Brain pericyte (primary cell): ENCODE measurements at regions not wholly inside any gene's neighbourhood (a gene's known extent, or its start where the extent isn't known, plus 50 kb on each side); places are given as distances from the start of the nearest gene placed in this dataset.

Experiments used
- DNase-seq: peaks from one replicate; pipeline ENCODE4 v3.0.0-alpha.2; 2012; ENCODE audit warnings: low read depth, low spot score

DNA sequence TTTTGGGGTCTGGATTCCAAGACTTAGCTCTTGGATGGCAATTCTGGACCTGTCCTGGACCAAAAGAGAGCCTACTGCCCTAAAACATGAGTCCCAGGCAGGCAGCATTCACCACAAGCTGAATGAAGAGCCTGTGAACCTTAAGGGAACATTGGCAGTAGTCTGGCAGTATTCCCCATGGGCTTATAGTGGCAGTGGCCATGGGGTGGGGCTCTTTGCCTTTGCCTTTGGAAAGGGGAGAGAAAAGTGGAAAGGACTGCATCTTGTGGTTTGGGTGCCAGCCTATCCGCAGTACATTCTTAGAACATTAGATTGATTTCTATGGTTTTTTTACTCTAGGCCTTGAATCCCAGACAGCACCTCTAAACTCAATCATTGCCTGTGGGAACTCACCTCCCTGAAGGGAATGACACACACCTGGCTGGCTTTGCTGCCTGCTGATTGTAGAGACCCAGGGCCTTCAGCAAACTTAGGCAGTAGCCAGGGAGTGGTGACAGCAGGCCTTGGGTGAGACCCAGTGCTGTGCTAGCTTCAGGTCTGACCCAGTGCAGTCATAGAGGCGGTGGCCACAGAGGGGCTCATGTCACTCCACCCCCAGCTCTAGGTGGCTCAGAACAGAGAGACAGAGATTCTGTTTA lies 216.3 kb downstream of the CETN3 start:
- no peak for DNase-seq

DNA sequence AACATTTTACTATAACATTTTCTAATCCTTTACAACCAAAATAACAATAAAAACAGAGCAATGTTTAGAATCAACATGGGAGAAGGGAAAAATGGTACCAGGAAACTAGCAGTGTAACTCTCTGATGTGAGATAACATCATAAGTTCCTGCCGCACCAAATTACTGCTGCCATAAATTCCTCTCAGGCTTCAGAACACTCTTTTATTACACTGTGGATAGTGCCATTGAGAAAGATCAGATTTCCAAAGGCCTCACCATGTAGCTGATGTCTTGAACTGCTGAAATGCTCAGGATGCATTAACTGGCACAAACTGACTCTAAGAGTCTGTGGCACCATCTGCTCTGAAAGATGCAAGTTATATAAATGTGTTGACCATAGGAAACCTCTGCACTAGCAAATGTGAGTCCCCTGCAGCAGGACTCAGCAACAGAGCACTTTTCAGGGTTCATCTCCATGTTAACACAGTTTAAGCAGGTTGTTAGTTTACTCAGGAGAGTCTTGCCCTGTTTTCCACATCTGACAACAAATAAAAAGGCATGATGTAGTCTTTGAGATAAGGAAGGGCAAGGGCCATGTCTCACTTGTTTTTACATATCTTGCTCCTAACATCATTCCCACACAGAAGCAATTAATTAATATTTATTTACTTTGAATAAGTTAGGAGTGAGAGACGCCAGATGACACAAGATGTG lies 218.1 kb downstream of the CETN3 start:
- DNase-seq: no peak

DNA sequence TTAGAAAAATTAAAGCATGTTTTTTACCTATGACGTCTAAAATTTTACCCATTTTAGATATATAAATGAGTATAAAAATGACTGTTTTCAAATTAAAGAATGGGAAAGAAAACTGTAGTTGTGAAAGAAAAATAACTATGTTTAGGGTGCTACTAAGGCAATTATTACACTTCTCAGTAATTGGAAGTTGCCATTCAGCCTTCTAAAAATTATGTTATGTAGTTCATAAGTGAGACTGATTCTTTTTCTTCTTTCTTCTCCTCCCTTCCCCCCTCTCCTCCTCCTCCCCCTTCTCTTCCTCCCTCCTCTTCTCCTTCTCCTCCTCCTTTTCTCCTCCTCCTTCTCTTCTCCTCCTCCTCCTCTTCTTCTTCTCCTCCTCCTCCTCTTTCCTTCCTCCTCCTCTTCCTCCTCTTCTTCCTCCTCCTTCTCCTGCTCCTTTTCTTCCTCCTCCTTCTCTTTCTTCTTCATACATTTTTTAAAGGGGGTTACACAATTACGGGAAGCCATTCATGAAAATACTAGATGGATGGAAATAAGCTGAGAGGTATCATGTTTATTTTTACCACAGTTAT lies 223.6 kb downstream of the CETN3 start:
- DNase-seq: no peak

DNA sequence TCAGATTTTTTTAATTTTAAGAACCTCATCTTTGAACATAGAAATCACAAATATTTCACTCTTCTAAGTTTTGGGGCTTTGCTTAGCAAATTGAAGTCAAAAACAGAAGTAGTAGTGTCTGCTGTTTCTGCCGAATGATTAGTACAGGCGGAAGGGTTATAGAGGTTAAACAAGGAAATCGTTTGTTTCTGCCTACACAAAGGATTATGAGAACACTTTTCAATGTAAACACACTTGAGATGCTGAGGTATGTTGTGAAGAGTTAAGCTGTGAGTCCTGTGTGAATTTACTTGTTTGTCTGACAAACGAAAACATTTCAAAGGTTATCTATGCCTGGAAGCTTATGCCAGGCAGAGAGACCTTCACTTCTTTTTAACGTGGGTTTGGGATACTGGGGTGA lies 224.8 kb downstream of the CETN3 start:
- DNase-seq: no peak

DNA sequence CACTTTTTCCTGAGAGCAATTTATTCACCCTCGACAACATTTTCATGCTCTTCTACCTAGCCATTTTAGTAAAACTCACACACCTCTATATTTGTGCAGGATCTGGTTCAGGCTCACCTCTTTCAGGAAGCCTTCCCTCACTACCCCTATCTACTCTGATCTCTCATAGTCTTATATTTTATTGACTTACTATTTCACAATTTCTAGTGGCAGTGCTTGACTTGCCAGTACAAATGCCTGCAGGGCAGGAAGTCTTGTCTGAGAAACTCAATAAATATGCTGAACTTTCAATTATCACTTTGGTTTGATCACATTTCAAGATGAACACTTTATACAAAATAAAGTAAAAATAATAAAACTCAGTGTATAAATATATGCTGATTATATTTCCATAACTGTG lies 226.8 kb downstream of the CETN3 start:
- no peak for DNase-seq

DNA sequence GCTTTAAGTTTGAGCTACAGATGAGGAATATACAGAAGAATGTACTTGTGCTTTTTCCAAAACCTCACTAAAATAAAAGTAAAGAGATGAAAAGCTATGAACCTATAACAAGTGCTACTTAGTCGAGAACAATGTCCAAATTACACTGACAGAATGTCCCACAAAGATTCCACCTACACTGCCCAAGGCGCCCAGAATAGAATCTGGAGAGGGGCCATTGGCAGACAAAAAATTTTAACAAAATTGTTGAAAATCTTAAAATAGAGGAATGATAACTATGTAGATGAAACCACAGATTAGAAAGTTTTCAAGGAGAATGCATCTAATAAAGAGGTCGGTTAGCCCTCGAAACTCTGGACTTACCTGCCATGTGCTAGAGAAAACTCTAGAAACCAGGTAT lies 235.3 kb downstream of the CETN3 start:
- no peak for DNase-seq

DNA sequence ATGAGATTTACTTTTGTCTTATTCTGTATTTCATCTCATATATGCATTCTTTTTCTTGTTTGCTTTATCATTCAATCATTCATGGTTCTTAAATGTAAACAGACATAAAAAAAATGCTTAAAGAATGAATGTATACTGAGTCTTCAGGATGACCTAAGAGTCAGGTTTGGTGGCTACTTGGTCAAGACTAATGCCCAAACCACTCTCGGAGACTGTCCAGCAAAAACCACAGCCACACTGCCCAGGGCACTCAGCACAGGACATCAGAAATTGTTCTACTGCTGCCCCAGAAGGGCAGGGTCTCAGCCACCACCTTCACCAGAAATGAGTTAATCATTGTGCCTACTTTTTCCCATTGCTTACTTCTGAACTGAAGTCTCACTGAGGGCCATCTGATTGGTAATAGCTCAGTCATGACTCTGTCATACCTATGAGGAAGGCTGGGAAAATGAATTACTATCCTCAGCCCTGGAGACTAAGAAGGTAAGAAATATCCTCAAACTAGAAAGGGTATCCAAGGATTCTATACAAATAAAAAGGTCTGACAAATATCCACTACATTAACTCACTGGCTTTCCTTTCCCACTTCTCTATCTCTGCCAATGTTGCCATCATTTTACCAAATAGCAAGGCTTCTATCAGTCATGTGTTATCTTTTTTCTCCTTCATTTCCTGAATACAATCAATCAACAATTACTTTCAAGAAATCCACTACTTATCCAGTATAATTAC lies 236.1 kb downstream of the CETN3 start:
- no peak for DNase-seq

DNA sequence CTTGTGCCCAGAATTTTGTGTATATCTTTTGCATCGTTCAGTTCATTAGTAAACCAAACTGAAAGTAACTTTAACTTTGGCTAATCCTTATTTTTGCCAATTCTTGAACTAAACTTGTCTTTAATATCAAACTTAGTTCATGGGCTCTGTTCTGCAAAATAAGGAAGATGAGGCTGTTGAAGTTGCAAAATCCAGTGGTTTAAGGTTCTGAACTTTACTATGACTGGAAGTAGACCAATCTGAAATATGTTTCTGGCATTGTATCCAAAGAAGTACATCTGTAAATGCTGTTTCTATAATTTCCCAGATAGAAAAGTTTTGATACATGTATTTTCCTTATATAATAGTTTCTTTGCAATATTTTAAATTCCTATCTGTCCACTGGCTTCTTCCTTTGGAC lies 238.1 kb downstream of the CETN3 start:
- no peak for DNase-seq

DNA sequence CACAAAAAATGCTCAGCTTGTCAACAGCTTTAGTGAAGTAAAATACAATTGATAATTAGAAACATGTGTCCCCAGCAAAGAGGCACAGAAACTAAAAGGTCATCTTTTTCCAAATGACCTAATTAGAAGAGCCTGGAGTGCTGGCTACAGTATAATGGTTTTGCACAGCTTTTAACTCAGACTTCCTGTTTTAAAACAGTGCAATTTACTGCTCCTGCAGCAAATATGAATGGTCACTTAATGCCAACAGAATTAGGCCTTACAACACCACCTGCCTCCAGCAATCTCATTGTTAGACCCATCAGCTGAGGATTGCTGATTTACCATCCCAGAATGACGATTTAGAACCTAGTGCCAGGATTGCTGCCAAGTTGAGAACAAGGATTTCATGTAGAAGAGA lies 239.3 kb downstream of the CETN3 start:
- no peak for DNase-seq

DNA sequence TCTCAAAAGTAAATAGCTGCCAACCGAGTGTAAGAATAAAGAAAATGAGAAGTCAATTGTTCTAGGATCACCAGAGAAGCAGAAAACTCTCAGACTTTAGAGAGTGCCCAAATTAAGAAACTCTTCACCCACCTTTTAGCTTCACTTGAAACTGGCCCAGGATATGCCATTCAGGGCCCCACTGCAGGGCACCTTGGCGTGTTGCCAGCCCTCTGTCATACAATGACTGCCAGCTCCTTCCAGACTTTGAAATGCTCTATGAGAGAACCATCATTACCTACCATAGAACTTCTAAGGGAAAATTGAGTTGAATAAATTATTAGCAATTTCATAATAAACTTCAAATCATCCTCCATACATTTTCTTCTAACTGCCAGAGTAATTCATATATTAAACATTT lies 240.5 kb downstream of the CETN3 start:
- no peak for DNase-seq

DNA sequence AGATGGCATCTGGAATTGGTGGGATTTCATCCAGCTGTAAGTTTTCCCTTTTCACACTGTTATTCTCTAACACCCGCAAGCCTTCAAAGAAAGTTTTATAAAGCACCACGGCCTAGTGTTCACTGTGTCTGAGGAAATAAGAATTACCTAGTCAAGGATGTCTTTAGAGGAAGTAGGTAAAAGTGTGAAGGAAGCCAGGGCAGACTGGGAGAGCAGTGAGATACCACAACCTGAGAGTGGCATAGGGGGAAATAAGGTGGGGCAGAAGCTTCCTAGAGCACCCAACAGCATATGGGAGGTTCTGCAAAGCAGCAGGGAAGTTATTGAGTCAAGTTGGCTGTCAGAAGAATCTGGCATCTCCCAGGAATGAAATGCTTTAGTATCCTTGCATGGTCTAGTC lies 241.2 kb downstream of the CETN3 start:
- DNase-seq: no peak

DNA sequence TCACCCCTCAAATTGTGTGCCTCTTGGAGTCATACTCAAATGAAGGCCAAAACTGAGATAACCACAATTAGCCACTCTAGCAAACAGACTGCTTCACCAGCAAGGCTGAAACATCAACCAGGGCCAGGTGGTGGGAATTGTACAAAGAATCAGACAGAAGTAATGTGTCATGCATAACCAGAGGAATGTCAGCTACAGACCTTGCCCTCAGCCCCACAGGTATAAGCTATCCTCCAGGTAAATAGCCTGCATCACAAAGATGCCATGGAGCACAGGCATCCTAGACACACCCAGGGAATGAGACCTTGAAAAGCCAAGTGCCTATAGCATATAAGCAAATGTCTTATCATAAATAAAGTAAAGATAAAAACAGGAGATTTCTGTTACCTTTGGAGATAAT lies 242.7 kb downstream of the CETN3 start:
- DNase-seq: no peak

DNA sequence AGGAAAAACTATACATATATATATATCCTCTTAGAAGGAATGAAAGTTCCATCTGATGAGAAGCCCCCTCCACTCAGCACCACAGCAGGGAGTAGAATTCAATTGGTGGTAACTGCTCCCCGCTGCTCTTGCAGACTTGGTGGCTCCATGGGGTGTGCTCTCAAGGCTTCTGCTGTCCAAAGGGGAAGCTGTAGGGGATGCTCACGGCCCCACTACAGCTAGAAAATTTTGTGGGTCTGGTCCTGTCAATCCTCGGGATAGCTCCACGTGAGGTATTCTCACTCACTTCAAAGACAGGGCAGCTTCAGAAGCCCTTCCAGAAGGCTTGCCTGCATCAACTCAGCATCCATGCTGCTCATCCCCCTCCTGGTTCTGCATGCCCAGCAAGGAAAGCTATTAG lies 247.2 kb downstream of the CETN3 start:
- DNase-seq: no peak

DNA sequence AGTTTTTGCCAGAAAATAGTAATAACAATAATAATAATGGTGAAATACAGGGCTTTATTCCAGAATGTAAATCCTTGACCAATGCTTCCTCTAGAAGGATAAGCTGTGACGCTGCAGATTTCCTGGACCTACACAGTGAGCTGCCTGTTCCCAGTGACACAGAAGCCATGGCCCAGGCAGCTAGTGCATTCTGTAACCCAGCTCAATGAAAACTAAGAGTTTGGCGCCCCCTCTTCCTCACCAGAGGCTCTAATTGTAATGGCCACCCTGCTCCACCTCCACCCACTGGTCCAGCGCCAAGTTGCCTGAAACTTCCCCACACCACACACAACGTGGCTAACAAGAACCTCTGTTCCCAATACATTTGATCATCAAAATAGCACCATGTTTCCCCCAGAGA lies 248.1 kb downstream of the CETN3 start:
- DNase-seq: no peak

DNA sequence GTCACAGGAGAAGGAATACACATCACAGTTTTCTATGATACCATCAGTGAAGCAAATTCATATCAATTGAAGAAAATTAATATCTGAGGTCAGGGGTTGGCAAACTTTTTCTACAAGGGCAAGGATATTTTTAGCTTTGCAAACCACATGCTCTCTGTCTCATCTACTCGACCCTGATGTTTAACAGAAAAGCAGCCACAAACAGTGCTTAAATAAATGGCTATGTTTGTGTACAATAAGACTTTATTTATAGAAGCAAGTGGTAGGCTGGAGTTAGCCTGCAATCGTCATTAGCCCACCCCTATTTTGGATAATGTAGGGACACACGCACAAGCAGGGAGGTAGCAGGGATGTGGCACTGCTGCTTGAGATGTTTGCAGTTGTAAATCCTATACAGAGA lies 251.4 kb downstream of the CETN3 start:
- no peak for DNase-seq

DNA sequence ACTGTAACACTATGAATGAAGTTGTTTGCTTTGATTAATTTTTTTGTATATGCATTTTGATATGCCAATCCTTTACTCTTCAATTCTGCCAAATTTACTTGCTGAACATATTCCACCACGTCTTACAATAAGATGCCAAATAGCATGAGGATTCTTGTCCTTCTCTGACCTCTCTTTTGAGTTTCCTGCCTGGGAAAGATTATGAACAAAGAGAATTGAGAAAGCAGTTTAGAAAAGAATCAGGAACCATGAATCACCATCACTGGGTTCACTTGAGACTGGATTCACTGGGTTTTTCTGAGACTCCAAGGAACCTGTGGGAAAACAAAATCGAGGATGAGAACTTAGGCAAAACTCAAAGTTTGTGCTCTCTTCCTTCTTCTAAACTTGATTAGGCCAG lies 256.5 kb downstream of the CETN3 start:
- no peak for DNase-seq

DNA sequence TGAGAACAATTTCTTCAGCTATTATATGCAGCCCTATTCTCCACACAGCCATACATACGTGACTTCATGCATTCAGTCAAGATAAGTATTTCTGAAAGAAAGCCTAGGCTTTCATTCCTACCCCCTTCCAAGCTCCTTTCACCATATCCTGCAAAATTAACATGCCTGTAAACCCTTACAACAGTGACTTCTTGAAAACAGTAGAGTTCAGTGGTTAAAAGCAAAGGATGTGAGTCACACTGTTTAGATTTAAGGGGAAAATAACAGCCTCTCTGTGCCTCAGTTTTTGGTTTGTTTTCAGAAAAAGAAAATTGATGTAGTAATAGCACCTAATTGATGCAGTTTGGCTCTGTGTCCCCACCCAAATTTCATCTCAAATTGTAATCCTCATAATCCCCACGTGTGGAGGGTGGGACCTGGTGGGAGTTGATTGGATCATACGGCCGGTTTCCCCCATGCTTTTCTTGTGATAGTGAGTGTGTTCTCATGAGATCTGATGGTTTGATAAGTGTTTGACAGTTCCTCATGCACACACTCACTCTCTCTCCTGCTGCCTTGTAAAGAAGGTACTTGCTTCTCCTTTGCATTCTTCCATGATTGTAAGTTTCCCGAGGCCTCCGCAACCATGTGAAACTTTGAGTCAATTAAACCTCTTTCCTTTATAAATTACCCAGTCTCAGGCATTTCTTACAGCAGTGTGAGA lies 264.8 kb downstream of the CETN3 start:
- DNase-seq: no peak

DNA sequence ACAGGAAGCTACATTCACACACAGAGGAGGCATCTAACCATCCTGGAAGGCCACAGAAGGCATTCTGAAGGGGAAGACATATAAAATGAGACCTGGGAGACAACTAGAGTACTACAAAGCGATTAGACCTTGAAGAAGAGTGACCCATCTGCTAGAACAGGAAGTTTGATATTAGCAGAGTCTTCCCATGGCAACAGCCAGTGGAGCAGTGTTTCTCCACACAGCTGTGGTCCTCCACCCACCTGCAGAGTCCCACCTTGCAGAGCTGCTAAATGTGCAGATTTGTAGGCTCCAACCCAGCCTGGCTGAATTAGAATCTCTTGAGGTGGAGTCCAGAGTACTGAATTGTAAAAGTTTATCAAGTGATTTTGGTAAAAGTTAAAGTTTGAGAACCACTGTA lies 267.0 kb downstream of the CETN3 start:
- no peak for DNase-seq

DNA sequence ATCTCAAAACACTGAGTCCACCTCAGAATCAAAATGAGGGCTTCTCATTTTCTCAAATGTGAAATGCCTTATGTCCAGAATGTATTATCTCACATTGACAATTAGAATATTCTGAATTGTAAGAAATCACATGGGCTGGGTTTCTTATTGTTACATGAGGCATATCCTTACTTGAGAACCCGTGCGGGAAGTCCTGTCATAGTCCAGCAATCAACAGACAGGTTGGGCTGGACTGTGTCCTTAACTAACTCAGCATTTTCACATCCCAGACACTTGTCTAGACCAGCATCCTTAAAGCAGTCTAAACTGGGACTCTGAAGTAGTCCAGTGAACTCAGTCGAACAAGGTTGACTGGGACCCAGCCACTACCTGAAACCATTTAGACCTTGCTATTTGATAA lies 267.6 kb downstream of the CETN3 start:
- no peak for DNase-seq

DNA sequence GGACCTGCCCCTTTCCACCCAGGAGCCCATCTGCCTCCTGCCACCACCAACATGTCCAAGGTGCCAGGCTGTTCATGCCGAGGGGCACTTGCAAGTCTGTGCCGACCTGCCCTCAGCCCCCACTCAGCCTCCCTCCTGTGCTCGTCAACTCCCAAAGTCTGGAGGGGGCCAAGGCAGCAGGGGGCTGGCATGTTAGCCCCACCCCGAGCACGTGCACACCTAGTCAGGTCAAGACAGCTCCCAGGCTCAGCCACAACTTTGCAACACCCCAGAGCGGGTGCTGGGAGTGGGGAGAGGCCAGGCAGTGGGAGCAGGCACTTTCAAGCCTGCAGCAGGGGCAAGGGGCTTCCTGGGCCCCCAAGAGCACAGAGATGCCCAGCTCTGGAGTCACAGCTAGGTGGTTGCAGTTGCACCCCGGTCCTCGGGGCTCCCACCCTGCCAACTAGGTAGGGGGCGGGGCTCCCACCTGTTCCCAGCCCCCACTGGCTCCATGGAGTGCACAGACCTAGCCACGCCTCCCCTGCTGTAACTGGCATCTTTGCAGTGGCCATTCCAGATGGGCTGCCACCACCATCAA lies 272.5 kb downstream of the CETN3 start:
- no peak for DNase-seq

DNA sequence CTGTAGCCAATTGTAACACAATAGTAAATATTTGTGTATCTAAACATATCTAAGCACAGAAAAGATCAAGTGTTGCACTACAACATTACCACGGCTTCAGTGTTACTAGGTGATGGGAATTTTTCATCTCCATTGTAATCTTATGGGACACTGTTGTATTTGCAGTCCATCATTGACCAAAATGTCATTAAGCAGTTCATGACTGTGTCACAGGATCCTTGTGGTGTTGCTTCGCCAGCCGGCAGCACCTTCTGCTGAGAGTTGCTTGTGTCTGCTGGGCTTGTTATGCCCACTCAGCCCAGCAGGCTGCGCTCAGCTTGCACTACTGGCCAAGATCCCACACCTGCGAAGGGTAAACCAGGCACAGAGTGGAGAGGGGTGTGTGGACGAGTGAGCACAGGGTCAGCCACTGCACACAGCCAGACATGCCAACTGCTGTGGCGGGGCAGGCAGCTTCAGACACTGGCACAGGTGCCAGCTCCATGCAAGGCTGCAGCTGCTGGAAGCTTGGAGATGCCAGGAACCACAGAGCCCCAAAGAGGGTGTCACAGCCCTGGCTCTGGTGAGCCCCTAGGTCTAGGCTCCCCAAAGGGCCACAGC lies 273.7 kb downstream of the CETN3 start:
- no peak for DNase-seq
